Activated gamma-delta T cell (primary cell): ENCODE measurements at regions not wholly inside any gene's neighbourhood (a gene's known extent, or its start where the extent isn't known, plus 50 kb on each side); places are given as distances from the start of the nearest gene placed in this dataset.
"Not testable (repeated sequence)": the region's sequence is repeated elsewhere in the genome, so short reads cannot be mapped to it uniquely, and the experiment has no call there.

Experiments
- DNase-seq: peaks from one replicate; lab custom pipeline; 2025; lab: John Stamatoyannopoulos, UW

- DNase-seq: no peak
These were observed 155.1 kb upstream of the FGF13 start for GRCh38 chrX:138866643-138867042.

- no peak for DNase-seq
These were observed 153.7 kb upstream of the FGF13 start for GRCh38 chrX:138865093-138865649.

- no peak for DNase-seq
These were observed 147.9 kb upstream of the FGF13 start for GRCh38 chrX:138859421-138859820.

GRCh38 chrX:138858951-138859350, 147.4 kb upstream of the FGF13 start:
- no peak for DNase-seq

GRCh38 chrX:138858438-138858837, 146.9 kb upstream of the FGF13 start:
- DNase-seq: no peak

- DNase-seq: no peak
These were observed 145.5 kb upstream of the FGF13 start for GRCh38 chrX:138856881-138857604.

- no peak for DNase-seq
These were observed 142.4 kb upstream of the FGF13 start for GRCh38 chrX:138853936-138854335.

- no peak for DNase-seq
These were observed 138.0 kb upstream of the FGF13 start for GRCh38 chrX:138849521-138849920.

GRCh38 chrX:138847930-138848329, 136.4 kb upstream of the FGF13 start:
- no peak for DNase-seq

- no peak for DNase-seq
These were observed 134.3 kb upstream of the FGF13 start for GRCh38 chrX:138845786-138846185.

- not testable (repeated sequence) for DNase-seq
These were observed 95.9 kb upstream of the FGF13 start for GRCh38 chrX:138807400-138807799.

GRCh38 chrX:138794246-138794645, 82.7 kb upstream of the FGF13 start:
- DNase-seq: no peak

GRCh38 chrX:138791551-138791950, 80.0 kb upstream of the FGF13 start:
- no peak for DNase-seq

- no peak for DNase-seq
These were observed 77.3 kb upstream of the FGF13 start for GRCh38 chrX:138788771-138789170.

GRCh38 chrX:138778576-138778909, 67.0 kb upstream of the FGF13 start:
- DNase-seq: not testable (repeated sequence)

GRCh38 chrX:138777908-138778575, 66.5 kb upstream of the FGF13 start:
- not testable (repeated sequence) for DNase-seq

GRCh38 chrX:138777230-138777629, 65.7 kb upstream of the FGF13 start:
- DNase-seq: no peak

GRCh38 chrX:138775517-138775916, 64.0 kb upstream of the FGF13 start:
- no peak for DNase-seq

GRCh38 chrX:138771047-138771446, 59.5 kb upstream of the FGF13 start:
- DNase-seq: no peak

GRCh38 chrX:138769918-138770317, 58.4 kb upstream of the FGF13 start:
- DNase-seq: no peak

- no peak for DNase-seq
These were observed 53.5 kb upstream of the FGF13 start for GRCh38 chrX:138765051-138765450.

- no peak for DNase-seq
These were observed 52.2 kb upstream of the FGF13 start for GRCh38 chrX:138763761-138764160.

- DNase-seq: no peak
These were observed 49.9 kb upstream of the FGF13 start for GRCh38 chrX:138761380-138761779.
